ENCODE measurements at regions not wholly inside any gene's neighbourhood (a gene's known extent, or its start where the extent isn't known, plus 50 kb on each side); places are given as distances from the start of the nearest gene placed in this dataset.

- TF ChIP-seq, protein P1, sequence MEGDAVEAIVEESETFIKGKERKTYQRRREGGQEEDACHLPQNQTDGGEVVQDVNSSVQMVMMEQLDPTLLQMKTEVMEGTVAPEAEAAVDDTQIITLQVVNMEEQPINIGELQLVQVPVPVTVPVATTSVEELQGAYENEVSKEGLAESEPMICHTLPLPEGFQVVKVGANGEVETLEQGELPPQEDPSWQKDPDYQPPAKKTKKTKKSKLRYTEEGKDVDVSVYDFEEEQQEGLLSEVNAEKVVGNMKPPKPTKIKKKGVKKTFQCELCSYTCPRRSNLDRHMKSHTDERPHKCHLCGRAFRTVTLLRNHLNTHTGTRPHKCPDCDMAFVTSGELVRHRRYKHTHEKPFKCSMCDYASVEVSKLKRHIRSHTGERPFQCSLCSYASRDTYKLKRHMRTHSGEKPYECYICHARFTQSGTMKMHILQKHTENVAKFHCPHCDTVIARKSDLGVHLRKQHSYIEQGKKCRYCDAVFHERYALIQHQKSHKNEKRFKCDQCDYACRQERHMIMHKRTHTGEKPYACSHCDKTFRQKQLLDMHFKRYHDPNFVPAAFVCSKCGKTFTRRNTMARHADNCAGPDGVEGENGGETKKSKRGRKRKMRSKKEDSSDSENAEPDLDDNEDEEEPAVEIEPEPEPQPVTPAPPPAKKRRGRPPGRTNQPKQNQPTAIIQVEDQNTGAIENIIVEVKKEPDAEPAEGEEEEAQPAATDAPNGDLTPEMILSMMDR (conservative IDR thresholded peaks at IDR 0.05 in 1 of 2, IDR thresholded peaks at IDR 0.05 in 1 of 2; ENCODE audit: low read depth in 1 of 2, low read length in 2 of 2), result no peak
- TF ChIP-seq EZH2 (IDR thresholded peaks at IDR 0.05; ENCODE audit: low read length, missing control alignments), result no peak
These were observed 252.0 kb downstream of the NR2F2 start for GRCh38 chr15:96582473-96582872.

Data from fibroblast of lung (primary cell).